Hepatocyte (in vitro differentiated cells): ENCODE measurements at regions not wholly inside any gene's neighbourhood (a gene's known extent, or its start where the extent isn't known, plus 50 kb on each side); places are given as distances from the start of the nearest gene placed in this dataset.

ENCODE experiments used
- DNase-seq: peaks from one replicate; pipeline ENCODE4 v3.0.0-alpha.2; 2016; ENCODE audit warnings: low spot score
- H2AFZ ChIP-seq: fragments of 200-600 bp; sonication (generic); 2 replicates; pipeline ENCODE4 v1.6.0; 2016; ENCODE audit warnings: antibody characterized with exemption, mild to moderate bottlenecking
- H3K27ac ChIP-seq: fragments of 200-600 bp; sonication (generic); 2 replicates; pipeline ENCODE4 v1.5.1; 2016; ENCODE audit warnings: mild to moderate bottlenecking
- H3K27me3 ChIP-seq: fragments of 200-600 bp; sonication (generic); 2 replicates; pipeline ENCODE4 v1.6.1; 2016
- H3K36me3 ChIP-seq: fragments of 200-600 bp; sonication (generic); replicated peaks from 2 replicates; pipeline ENCODE4 v1.5.1; 2016; ENCODE audit warnings: low read depth; ENCODE audit not compliant: insufficient read depth
- H3K4me1 ChIP-seq: fragments of 200-600 bp; sonication (generic); 2 replicates; pipeline ENCODE4 v1.5.1; 2016; ENCODE audit warnings: mild to moderate bottlenecking, moderate library complexity; ENCODE audit not compliant: insufficient read depth
- H3K4me2 ChIP-seq: fragments of 200-600 bp; sonication (generic); 2 replicates; pipeline ENCODE4 v1.6.0; 2016
- H3K4me3 ChIP-seq: fragments of 200-600 bp; sonication (generic); 2 replicates; pipeline ENCODE4 v1.5.1; 2016; ENCODE audit warnings: mild to moderate bottlenecking
- H3K79me2 ChIP-seq: fragments of 200-600 bp; sonication (generic); 2 replicates; pipeline ENCODE4 v1.6.0; 2017; ENCODE audit warnings: mild to moderate bottlenecking
- H3K9me2 ChIP-seq: fragments of 200-600 bp; sonication (generic); replicated peaks from 2 replicates; pipeline ENCODE4 v1.6.0; 2017; ENCODE audit warnings: mild to moderate bottlenecking; ENCODE audit not compliant: insufficient read depth
- H3K9me3 ChIP-seq: fragments of 200-600 bp; sonication (generic); 2 replicates; pipeline ENCODE4 v1.5.1; 2016; ENCODE audit warnings: low read depth, mild to moderate bottlenecking
- H4K20me1 ChIP-seq: fragments of 200-600 bp; sonication (generic); 2 replicates; pipeline ENCODE4 v1.6.0; 2016; ENCODE audit warnings: mild to moderate bottlenecking; ENCODE audit not compliant: insufficient read depth, poor library complexity, severe bottlenecking
- EZH2 ChIP-seq: fragments of 200-600 bp; sonication (generic); IDR thresholded peaks from 2 replicates; pipeline ENCODE4 v1.6.1; 2016; ENCODE audit warnings: antibody characterized with exemption, mild to moderate bottlenecking, borderline replicate concordance
- EZH2phosphoT487 ChIP-seq: fragments of 200-600 bp; sonication (generic); IDR thresholded peaks from one replicate; pipeline ENCODE4 v1.6.1; 2018; ENCODE audit warnings: antibody characterized with exemption, mild to moderate bottlenecking, low read depth, moderate library complexity; ENCODE audit not compliant: unreplicated experiment, severe bottlenecking
- WGBS: methylation state at CpG from one replicate; pipeline ENCODE4 v1.1.6; 2016; ENCODE audit warnings: low lambda C conversion rate; ENCODE audit errors: missing lambda C conversion rate; 5-methylcytosine and 5-hydroxymethylcytosine counted together
- TF ChIP-seq, protein P1 (sequence below): fragments of 200-600 bp; sonication (generic); IDR thresholded peaks from 2 replicates; pipeline ENCODE4 v1.5.1; 2016; ENCODE audit warnings: antibody characterized with exemption, mild to moderate bottlenecking; ENCODE audit not compliant: poor library complexity

DNA sequence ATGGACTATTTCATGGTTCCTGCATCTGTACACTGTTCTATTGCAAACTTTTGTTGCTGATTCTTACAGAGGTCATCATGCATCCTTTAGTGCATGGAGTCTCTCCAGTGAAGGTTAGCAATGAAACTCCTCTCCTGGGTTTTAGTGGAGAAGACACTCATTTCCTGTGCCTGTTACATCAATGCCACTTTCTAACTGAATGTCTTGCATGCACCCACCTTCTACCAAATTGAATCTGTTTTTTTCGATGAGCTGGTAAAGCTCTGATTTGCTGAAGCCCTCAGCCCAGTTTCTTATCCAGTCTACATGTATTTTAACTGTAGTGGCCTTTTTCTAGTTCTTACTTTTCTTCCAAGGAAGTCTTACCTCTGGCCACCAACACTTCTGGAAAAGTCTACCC is 591.8 kb upstream of the ADAMTS16 start:
- Histone ChIP-seq H3K9me3 (no peaks in the 10 kb centered on the region), H3K4me3 (no peak overlapping the region), H3K4me2 (no peak overlapping the region), H3K9me2 (no peaks in the 10 kb centered on the region), H3K36me3 (no peaks in the 10 kb centered on the region), H2AFZ (no peak overlapping the region), H3K27me3 (no peaks in the 10 kb centered on the region), H3K4me1 (no peaks in the 10 kb centered on the region), H4K20me1 (no peaks in the 10 kb centered on the region), H3K79me2 (no peaks in the 10 kb centered on the region), H3K27ac (no peak overlapping the region)
- DNase-seq = no peak
- TF ChIP-seq EZH2 (no peak), EZH2phosphoT487 (no peak)
- TF ChIP-seq, protein P1, sequence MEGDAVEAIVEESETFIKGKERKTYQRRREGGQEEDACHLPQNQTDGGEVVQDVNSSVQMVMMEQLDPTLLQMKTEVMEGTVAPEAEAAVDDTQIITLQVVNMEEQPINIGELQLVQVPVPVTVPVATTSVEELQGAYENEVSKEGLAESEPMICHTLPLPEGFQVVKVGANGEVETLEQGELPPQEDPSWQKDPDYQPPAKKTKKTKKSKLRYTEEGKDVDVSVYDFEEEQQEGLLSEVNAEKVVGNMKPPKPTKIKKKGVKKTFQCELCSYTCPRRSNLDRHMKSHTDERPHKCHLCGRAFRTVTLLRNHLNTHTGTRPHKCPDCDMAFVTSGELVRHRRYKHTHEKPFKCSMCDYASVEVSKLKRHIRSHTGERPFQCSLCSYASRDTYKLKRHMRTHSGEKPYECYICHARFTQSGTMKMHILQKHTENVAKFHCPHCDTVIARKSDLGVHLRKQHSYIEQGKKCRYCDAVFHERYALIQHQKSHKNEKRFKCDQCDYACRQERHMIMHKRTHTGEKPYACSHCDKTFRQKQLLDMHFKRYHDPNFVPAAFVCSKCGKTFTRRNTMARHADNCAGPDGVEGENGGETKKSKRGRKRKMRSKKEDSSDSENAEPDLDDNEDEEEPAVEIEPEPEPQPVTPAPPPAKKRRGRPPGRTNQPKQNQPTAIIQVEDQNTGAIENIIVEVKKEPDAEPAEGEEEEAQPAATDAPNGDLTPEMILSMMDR = no peak
- 72% methylated on average over 1 of the region's 1 CpG for WGBS

DNA sequence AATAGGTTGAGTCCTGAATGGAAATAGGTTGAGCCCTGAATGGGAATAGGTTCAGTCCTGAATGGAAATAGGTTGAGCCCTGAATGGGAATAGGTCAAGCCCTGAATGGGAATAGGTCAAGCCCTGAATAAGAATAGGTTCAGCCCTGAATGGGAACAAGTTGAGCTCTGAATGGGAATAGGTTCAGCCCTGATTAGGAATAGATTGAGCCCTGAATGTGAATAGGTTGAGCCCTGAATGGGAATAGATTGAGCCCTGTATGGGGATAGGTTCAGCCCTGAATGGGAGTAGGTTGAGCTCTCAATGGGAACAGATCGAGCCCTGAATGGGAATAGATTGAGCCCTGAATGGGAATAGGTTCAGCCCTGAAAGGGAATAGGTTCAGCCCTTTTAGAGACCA is 590.8 kb upstream of the ADAMTS16 start:
- no peak overlapping the region for H3K4me3 ChIP-seq
- H2AFZ ChIP-seq = no peak overlapping the region
- no peak overlapping the region for H3K27ac ChIP-seq
- DNase-seq = no peak
- H3K36me3 ChIP-seq = no peaks in the 10 kb centered on the region
- H3K79me2 ChIP-seq = no peaks in the 10 kb centered on the region
- TF ChIP-seq EZH2phosphoT487 (no peak), EZH2 (no peak)
- TF ChIP-seq, protein P1 = no peak
- no peaks in the 10 kb centered on the region for H3K4me1 ChIP-seq
- H3K9me3 ChIP-seq = no peaks in the 10 kb centered on the region
- no peaks in the 10 kb centered on the region for H3K27me3 ChIP-seq
- WGBS = 94% methylated on average over 1 of the region's 1 CpG
- no peaks in the 10 kb centered on the region for H3K9me2 ChIP-seq
- H3K4me2 ChIP-seq = no peak overlapping the region
- H4K20me1 ChIP-seq = no peaks in the 10 kb centered on the region

DNA sequence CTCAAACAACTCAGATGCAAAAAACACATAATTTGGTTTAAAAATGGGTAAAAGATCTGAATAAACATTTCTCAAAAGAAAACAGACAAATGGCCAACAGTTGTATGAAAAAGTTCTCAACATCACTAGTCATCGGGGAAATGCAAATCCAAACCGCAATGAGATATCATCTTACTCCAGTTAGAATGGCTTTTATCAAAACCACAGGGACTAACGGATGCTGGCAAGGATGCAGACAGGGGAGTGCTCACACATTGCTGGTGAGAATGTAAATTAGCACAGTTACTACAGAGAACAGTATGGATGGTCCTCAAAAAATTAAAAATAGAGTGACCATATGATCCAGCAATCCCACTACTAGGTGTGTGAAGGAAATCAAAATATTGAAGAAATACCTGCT is 589.1 kb upstream of the ADAMTS16 start:
- Histone ChIP-seq H3K4me3 (no peak overlapping the region), H3K79me2 (no peaks in the 10 kb centered on the region), H3K9me2 (no peaks in the 10 kb centered on the region), H3K27ac (no peak overlapping the region), H3K4me2 (no peak overlapping the region), H3K36me3 (no peaks in the 10 kb centered on the region), H2AFZ (no peak overlapping the region), H3K4me1 (no peaks in the 10 kb centered on the region), H3K27me3 (no peaks in the 10 kb centered on the region), H3K9me3 (no peaks in the 10 kb centered on the region), H4K20me1 (no peaks in the 10 kb centered on the region)
- WGBS = 66% methylated on average over 3 of the region's 3 CpGs
- no peak for DNase-seq
- TF ChIP-seq EZH2 = no peak
- TF ChIP-seq EZH2phosphoT487 = no peak
- TF ChIP-seq, protein P1 = no peak

DNA sequence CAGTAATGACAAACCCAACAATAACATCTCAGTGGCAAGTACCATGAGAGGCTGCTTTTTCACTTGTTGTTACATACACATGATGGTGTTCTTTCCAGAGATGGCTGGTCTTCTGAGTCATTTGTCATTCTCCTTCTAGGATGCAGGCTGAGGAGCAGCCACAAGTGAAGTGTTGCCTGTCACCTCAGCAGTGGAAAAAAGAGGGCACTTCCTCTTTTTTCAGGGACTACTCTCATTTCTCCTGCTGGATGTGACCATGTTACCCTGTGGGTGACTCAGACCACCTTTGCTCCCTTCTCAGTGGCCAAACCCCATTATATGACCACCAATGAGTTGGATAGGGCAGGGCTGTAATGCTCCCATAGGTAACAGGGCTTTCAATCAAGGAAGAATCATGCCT is 587.0 kb upstream of the ADAMTS16 start:
- Histone ChIP-seq H3K9me3 (no peaks in the 10 kb centered on the region), H3K9me2 (no peaks in the 10 kb centered on the region), H2AFZ (no peak overlapping the region), H4K20me1 (no peaks in the 10 kb centered on the region), H3K27me3 (no peaks in the 10 kb centered on the region), H3K4me1 (no peaks in the 10 kb centered on the region), H3K36me3 (no peaks in the 10 kb centered on the region), H3K27ac (no peak overlapping the region), H3K79me2 (no peaks in the 10 kb centered on the region), H3K4me3 (no peak overlapping the region), H3K4me2 (no peak overlapping the region)
- TF ChIP-seq EZH2phosphoT487 (no peak), EZH2 (no peak)
- no peak for DNase-seq
